Testis (tissue), 2 donors: ENCODE measurements at regions not wholly inside any gene's neighbourhood (a gene's known extent, or its start where the extent isn't known, plus 50 kb on each side); places are given as distances from the start of the nearest gene placed in this dataset.

Experiments
- DNase-seq: peaks from one replicate; pipeline ENCODE4 v3.0.0-alpha.2; 2019
- H3K27ac ChIP-seq, 2 donors: fragments of 200-600 bp; sonication (generic); one replicate each; pipeline ENCODE4 v1.5.1; 2019
- H3K27me3 ChIP-seq: fragments of 200-600 bp; sonication (generic); one replicate; pipeline ENCODE4 v1.5.1; 2019
- H3K36me3 ChIP-seq: fragments of 200-600 bp; sonication (generic); one replicate; pipeline ENCODE4 v1.5.1; 2017; ENCODE audit warnings: low read depth; ENCODE audit errors: missing control alignments
- H3K4me1 ChIP-seq: fragments of 200-600 bp; sonication (generic); one replicate; pipeline ENCODE4 v1.5.1; 2019
- H3K4me3 ChIP-seq, 2 donors: fragments of 200-600 bp; sonication (generic); one replicate each; pipeline ENCODE4 v1.5.1; 2017 to 2019
- H3K9me3 ChIP-seq: fragments of 200-600 bp; sonication (generic); one replicate; pipeline ENCODE4 v1.5.1; 2017
- CTCF ChIP-seq, 3 experiments: fragments of 450-650 bp in 2 of 3; fragments of 200-600 bp in 1 of 3; sonication (generic) in 1 of 3; IDR thresholded peaks; one replicate each; pipeline ENCODE4 v1.5.1; 2016 to 2019; ENCODE audit warnings: antibody characterized with exemption in 3 of 3, mild to moderate bottlenecking in 2 of 3, moderate library complexity in 1 of 3
- POLR2A ChIP-seq: fragments of 450-650 bp; IDR thresholded peaks from one replicate; pipeline ENCODE4 v1.6.1; 2017; ENCODE audit warnings: antibody characterized with exemption, mild to moderate bottlenecking, moderate library complexity
- WGBS, 2 donors: methylation state at CpG; one replicate each; pipeline ENCODE4 v1.1.5; 2018; 5-methylcytosine and 5-hydroxymethylcytosine counted together
- intact Hi-C: fragments of 100-400 bp; cut with DNase I; formaldehyde crosslinking; loops from one replicate; pipeline ENCODE4 v1.15.1; 2023; ENCODE audit warnings: low total_unique reads

- 65 to 66% methylated on average over 24 of the region's 24 CpGs for WGBS, 2 donors
- no peaks in the 10 kb centered on the region for H3K36me3 ChIP-seq
- DNase-seq = no peak
- H3K27me3 ChIP-seq = no peaks in the 10 kb centered on the region
- intact Hi-C loops = no loop called here
- H3K9me3 ChIP-seq = no peaks in the 10 kb centered on the region
- TF ChIP-seq POLR2A (no peak), CTCF (IDR thresholded peaks at IDR 0.05) (no peak)
- no peaks in the 10 kb centered on the region for H3K4me1 ChIP-seq
- no peak overlapping the region for H3K27ac ChIP-seq
- no peak overlapping the region for H3K4me3 ChIP-seq
Measured at GRCh38 chr5:3393920-3394597, 201.6 kb upstream of the IRX1 start.

DNA sequence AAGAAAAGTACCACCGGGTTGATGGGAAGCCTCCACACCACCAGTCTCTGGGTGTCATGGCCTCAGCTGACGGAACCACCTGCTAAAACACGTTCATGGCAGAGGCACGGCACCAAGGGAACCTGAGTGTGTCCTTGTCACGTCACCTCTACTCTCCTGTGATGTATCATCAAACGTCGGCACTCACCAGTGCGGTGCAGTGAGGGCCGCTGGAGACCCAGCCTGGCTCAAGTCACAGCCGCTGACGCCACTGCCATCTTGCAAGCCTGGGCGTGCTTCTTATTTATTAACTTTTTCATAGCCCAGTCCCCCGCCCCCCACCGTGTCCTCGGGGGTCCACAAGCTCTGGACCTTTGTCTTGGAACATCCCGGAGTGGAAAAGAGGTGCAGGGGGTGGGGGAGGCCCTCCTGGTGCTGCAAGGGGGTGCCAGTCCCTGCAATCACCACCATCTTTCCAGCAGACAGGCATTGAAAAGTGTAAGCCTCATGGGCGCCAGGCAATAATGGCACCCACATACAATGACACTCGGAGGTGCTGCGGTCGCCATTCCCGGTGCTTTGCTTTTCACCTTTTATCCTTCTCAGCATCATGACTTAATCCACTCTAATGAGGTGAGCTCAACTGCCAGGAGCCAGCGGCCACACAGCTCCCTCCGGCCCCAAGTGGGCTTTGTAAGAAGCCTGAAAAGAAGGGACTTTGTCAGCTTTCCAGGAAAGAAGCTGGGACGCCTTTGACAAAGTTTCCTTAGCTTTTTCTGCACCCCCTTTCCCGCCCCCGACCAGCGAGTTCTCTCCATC is 202.3 kb upstream of the IRX1 start:
- Histone ChIP-seq H3K4me1 (no peaks in the 10 kb centered on the region), H3K36me3 (no peaks in the 10 kb centered on the region), H3K9me3 (no peaks in the 10 kb centered on the region), H3K27me3 (no peaks in the 10 kb centered on the region), H3K4me3 (no peak overlapping the region), H3K27ac (no peak overlapping the region)
- DNase-seq = no peak
- TF ChIP-seq CTCF (IDR thresholded peaks at IDR 0.05) (no peak), POLR2A (no peak)
- intact Hi-C loops = no loop called here
- 85 to 86% methylated on average over 27 of the region's 27 CpGs for WGBS, 2 donors

- Histone ChIP-seq H3K27me3 (no peaks in the 10 kb centered on the region), H3K36me3 (no peaks in the 10 kb centered on the region), H3K4me1 (no peaks in the 10 kb centered on the region), H3K4me3 (no peak overlapping the region), H3K27ac (no peak overlapping the region), H3K9me3 (no peaks in the 10 kb centered on the region)
- 72 to 82% methylated on average over 3 to 4 of the region's 6 CpGs for WGBS, 2 donors
- no peak for DNase-seq
- intact Hi-C loops = no loop called here
- TF ChIP-seq POLR2A (no peak), CTCF (IDR thresholded peaks at IDR 0.05) (no peak)
Measured at GRCh38 chr5:3392306-3392939, 203.2 kb upstream of the IRX1 start.

DNA sequence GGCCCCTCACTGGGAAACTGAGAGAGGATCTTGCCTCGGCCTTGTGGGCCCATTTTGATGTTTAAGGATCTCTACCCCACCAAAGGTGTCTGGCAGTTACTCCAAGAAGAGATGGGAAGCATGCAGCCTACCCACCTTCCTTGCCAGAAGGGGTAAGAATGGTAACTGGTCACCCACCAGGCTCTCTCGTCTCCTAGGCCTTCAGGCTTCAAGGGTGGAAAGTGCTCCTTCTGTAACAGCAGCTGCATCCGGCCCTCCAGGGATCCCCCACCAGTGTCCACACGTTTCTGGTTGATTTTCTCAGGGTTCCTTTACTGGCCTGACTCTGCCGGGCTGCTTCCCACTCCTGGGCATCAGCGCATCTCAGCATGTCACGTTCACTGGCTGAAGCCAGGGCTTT is 204.4 kb upstream of the IRX1 start:
- Histone ChIP-seq H3K27me3 (no peaks in the 10 kb centered on the region), H3K4me3 (no peak overlapping the region), H3K4me1 (no peaks in the 10 kb centered on the region), H3K9me3 (no peaks in the 10 kb centered on the region), H3K27ac (no peak overlapping the region), H3K36me3 (no peaks in the 10 kb centered on the region)
- DNase-seq = no peak
- 79 to 85% methylated on average over 5 to 7 of the region's 7 CpGs for WGBS, 2 donors
- TF ChIP-seq POLR2A = no peak
- no peak for TF ChIP-seq CTCF (IDR thresholded peaks at IDR 0.05)
- intact Hi-C loops = no loop called here
